MM.1S (cell line): ENCODE measurements at regions not wholly inside any gene's neighbourhood (a gene's known extent, or its start where the extent isn't known, plus 50 kb on each side); places are given as distances from the start of the nearest gene placed in this dataset.

Experiments
- DNase-seq: peaks from one replicate; pipeline ENCODE4 v3.0.0-alpha.2; 2015
- H2AFZ ChIP-seq: fragments of 300-600 bp; sonication (generic); 2 replicates; pipeline ENCODE4 v1.6.0; 2016; ENCODE audit warnings: antibody characterized with exemption, low read length
- H3F3A ChIP-seq: fragments of 300-600 bp; sonication (generic); 2 replicates; pipeline ENCODE4 v1.6.1; 2016; ENCODE audit warnings: mild to moderate bottlenecking, antibody characterized with exemption, low read length, moderate library complexity, mixed read lengths; ENCODE audit not compliant: insufficient read depth
- H3K27ac ChIP-seq: fragments of 300-600 bp; sonication (generic); 2 replicates; pipeline ENCODE4 v1.5.1; 2016; ENCODE audit warnings: mild to moderate bottlenecking, low read length
- H3K27me3 ChIP-seq: fragments of 300-600 bp; sonication (generic); replicated peaks from 2 replicates; pipeline ENCODE4 v1.6.0; 2016; ENCODE audit warnings: low read length; ENCODE audit not compliant: insufficient read depth
- H3K36me3 ChIP-seq: fragments of 300-600 bp; sonication (generic); replicated peaks from 2 replicates; pipeline ENCODE4 v1.6.1; 2016; ENCODE audit warnings: mild to moderate bottlenecking, low read length, mixed read lengths; ENCODE audit not compliant: insufficient read depth
- H3K4me1 ChIP-seq: fragments of 300-600 bp; sonication (generic); 2 replicates; pipeline ENCODE4 v1.6.1; 2016; ENCODE audit warnings: low read length, mixed read lengths
- H3K4me2 ChIP-seq: fragments of 300-600 bp; sonication (generic); 2 replicates; pipeline ENCODE4 v1.6.0; 2016; ENCODE audit warnings: low read depth, low read length
- H3K4me3 ChIP-seq: fragments of 300-600 bp; sonication (generic); 2 replicates; pipeline ENCODE4 v1.5.1; 2016; ENCODE audit warnings: low read length, mixed read lengths
- H3K79me2 ChIP-seq: fragments of 300-600 bp; sonication (generic); 2 replicates; pipeline ENCODE4 v1.6.1; 2016; ENCODE audit warnings: mixed run types, low read length, mixed read lengths
- H3K9ac ChIP-seq: fragments of 300-600 bp; sonication (generic); 2 replicates; pipeline ENCODE4 v1.6.1; 2016; ENCODE audit warnings: low read length, mixed read lengths
- H3K9me2 ChIP-seq: fragments of 300-600 bp; sonication (generic); replicated peaks from 2 replicates; pipeline ENCODE4 v1.6.1; 2016; ENCODE audit warnings: mild to moderate bottlenecking, low read length, mixed read lengths; ENCODE audit not compliant: insufficient read depth
- H3K9me3 ChIP-seq: fragments of 300-600 bp; sonication (generic); replicated peaks from 2 replicates; pipeline ENCODE4 v1.6.1; 2016; ENCODE audit warnings: mild to moderate bottlenecking, low read length, mixed read lengths; ENCODE audit not compliant: insufficient read depth
- H4K20me1 ChIP-seq: fragments of 300-600 bp; sonication (generic); 2 replicates; pipeline ENCODE4 v1.6.1; 2016; ENCODE audit warnings: mild to moderate bottlenecking, low read length, moderate library complexity, mixed read lengths; ENCODE audit not compliant: insufficient read depth
- CTCF ChIP-seq: fragments of 300-600 bp; sonication (generic); IDR thresholded peaks from 2 replicates; pipeline ENCODE4 v1.5.1; 2016; ENCODE audit warnings: antibody characterized with exemption, low read length, mixed read lengths
- EZH2 ChIP-seq: fragments of 300-600 bp; sonication (generic); optimal IDR thresholded peaks from 2 replicates; pipeline ENCODE3; 2017; ENCODE audit warnings: low read depth, mild to moderate bottlenecking, antibody characterized with exemption, low read length, mixed read lengths
- EZH2phosphoT487 ChIP-seq: fragments of 300-600 bp; sonication (generic); IDR thresholded peaks from 2 replicates; pipeline ENCODE4 v1.6.1; 2018; ENCODE audit warnings: antibody characterized with exemption, low read length

DNA sequence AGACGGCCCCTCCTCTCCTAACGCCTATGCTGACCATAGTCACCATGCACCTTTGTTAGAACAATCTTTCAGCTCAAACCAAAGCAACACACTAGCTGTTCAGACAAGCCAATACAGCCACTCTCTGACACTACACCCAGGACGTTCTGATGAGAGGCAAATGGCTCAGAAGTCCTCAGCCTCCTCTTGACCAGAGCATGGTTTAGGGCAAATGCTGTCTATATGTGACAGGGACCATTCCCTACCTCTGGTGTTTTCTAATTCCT lies 264.8 kb upstream of the HES1 start:
- H3K4me3 ChIP-seq, result no peak overlapping the region
- no peaks in the 10 kb centered on the region for H3K27me3 ChIP-seq
- no peaks in the 10 kb centered on the region for H3K36me3 ChIP-seq
- H3F3A ChIP-seq, result peaks cover 9% of the 10 kb centered on the region
- no peak for TF ChIP-seq CTCF
- H3K27ac ChIP-seq, result no peak overlapping the region
- DNase-seq, result no peak
- H3K9ac ChIP-seq, result no peak overlapping the region
- no peaks in the 10 kb centered on the region for H3K9me3 ChIP-seq
- H3K4me2 ChIP-seq, result no peak overlapping the region
- no peak overlapping the region for H2AFZ ChIP-seq
- no peaks in the 10 kb centered on the region for H4K20me1 ChIP-seq
- H3K4me1 ChIP-seq, result peaks cover 12% of the 10 kb centered on the region
- no peaks in the 10 kb centered on the region for H3K9me2 ChIP-seq
- no peaks in the 10 kb centered on the region for H3K79me2 ChIP-seq

GRCh38 chr3:193872265-193872753 lies 263.6 kb upstream of the HES1 start:
- Histone ChIP-seq H3K27ac (peak overlapping the region; percentile 46; the same call in 1 of the 2 replicates), H3K4me1 (peaks cover 12% of the 10 kb centered on the region), H3K27me3 (no peaks in the 10 kb centered on the region), H3K36me3 (no peaks in the 10 kb centered on the region), H3K9ac (no peak overlapping the region), H3F3A (peaks cover 9% of the 10 kb centered on the region), H3K79me2 (no peaks in the 10 kb centered on the region), H3K4me2 (peak overlapping the region; percentile 24; the same call in 1 of the 2 replicates), H3K9me3 (no peaks in the 10 kb centered on the region), H3K9me2 (no peaks in the 10 kb centered on the region), H4K20me1 (no peaks in the 10 kb centered on the region), H3K4me3 (no peak overlapping the region), H2AFZ (no peak overlapping the region)
- DNase-seq, result peak; percentile 93
- TF ChIP-seq CTCF, result no peak
- no peak for TF ChIP-seq EZH2
- TF ChIP-seq EZH2phosphoT487, result no peak

- Histone ChIP-seq H3K9ac (no peak overlapping the region), H3K27me3 (no peaks in the 10 kb centered on the region), H3K79me2 (no peaks in the 10 kb centered on the region), H3K4me2 (no peak overlapping the region), H2AFZ (no peak overlapping the region), H4K20me1 (no peaks in the 10 kb centered on the region), H3K4me1 (peaks cover 12% of the 10 kb centered on the region), H3K9me3 (no peaks in the 10 kb centered on the region), H3K4me3 (no peak overlapping the region), H3F3A (peaks cover 9% of the 10 kb centered on the region), H3K36me3 (no peaks in the 10 kb centered on the region), H3K27ac (no peak overlapping the region), H3K9me2 (no peaks in the 10 kb centered on the region)
- DNase-seq, result no peak
- no peak for TF ChIP-seq EZH2phosphoT487
- no peak for TF ChIP-seq CTCF
- no peak for TF ChIP-seq EZH2
Measured at GRCh38 chr3:193873426-193874201, 262.3 kb upstream of the HES1 start.
